GM10266 (cell line): ENCODE measurements at regions not wholly inside any gene's neighbourhood (a gene's known extent, or its start where the extent isn't known, plus 50 kb on each side); places are given as distances from the start of the nearest gene placed in this dataset.

ENCODE experiments used
- DNase-seq: peaks from one replicate; pipeline ENCODE4 v3.0.0; 2012; ENCODE audit errors: extremely low spot score
- CTCF ChIP-seq: IDR thresholded peaks from 2 replicates; pipeline ENCODE4 v1.5.1; 2012; ENCODE audit warnings: mild to moderate bottlenecking, low read depth; ENCODE audit not compliant: control insufficient read depth, insufficient read depth; ENCODE audit errors: missing control alignments

DNA sequence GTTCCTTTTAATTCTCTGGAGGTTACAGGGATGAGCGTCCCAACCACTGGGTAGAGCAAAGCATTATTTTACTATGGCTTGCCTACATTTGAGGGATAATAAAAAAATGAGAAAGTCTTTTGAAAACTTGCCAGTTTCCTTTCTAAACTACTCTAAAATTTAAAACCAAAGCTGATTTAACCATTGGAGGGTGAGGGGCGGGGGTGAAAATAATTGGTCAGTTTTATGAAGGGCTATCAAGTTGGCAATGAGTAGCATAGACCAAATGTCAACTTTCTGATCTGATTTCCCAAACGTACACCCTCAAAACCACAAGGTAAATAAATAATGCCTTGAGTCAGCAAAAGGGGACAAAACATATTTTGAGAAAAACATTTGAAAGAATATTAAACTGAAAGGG lies 85.7 kb upstream of the STK17B start:
- no peak for TF ChIP-seq CTCF
- DNase-seq = no peak

DNA sequence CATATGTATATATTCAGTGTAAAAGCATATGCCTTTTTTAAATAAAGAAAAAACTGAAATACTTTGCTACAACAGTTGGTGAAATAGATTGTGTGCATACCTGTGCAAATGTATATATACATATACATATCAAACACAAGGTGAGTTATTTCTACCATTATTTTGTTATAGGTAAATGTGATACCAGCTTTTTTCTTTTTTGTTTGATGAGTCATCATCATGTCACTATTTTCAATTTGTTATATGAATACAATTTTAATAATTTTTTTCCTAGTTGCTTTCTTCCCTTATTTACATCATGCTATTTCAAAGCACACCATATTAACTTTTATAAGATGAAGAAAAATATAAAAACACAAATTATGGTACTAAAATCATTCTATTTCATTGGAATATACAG lies 87.0 kb upstream of the STK17B start:
- DNase-seq = no peak

GRCh38 chr2:196259507-196260481 lies 88.4 kb upstream of the STK17B start:
- TF ChIP-seq CTCF = no peak
- no peak for DNase-seq

More for the DNA sequence above, 87.0 kb upstream of the STK17B start:
- no peak for TF ChIP-seq CTCF

- no peak for TF ChIP-seq CTCF
- DNase-seq = no peak
Observed at GRCh38 chr2:196260546-196260945, 89.2 kb upstream of the STK17B start.

- no peak for TF ChIP-seq CTCF
- DNase-seq = no peak
Observed at GRCh38 chr2:196262606-196263005, 91.2 kb upstream of the STK17B start.

- TF ChIP-seq CTCF = no peak
- DNase-seq = peak; percentile 43
Observed at GRCh38 chr2:196263181-196263747, 91.9 kb upstream of the STK17B start.

- TF ChIP-seq CTCF = no peak
- no peak for DNase-seq
Observed at GRCh38 chr2:196266351-196266750, 95.0 kb upstream of the STK17B start.
